ENCODE measurements at regions not wholly inside any gene's neighbourhood (a gene's known extent, or its start where the extent isn't known, plus 50 kb on each side); places are given as distances from the start of the nearest gene placed in this dataset.

- TF ChIP-seq CTCF (IDR thresholded peaks at IDR 0.05) (no peak), POLR2A (IDR thresholded peaks at IDR 0.05) (no peak)
These were observed 926.9 kb downstream of the TMTC2 start for GRCh38 chr12:83613586-83614110.

Measured in right lobe of liver (tissue), 4 donors.